Astrocyte (in vitro differentiated cells and primary cell): ENCODE measurements at regions not wholly inside any gene's neighbourhood (a gene's known extent, or its start where the extent isn't known, plus 50 kb on each side); places are given as distances from the start of the nearest gene placed in this dataset.

ENCODE experiments used
- DNase-seq: peaks from one replicate; pipeline ENCODE4 v3.0.0-alpha.2; 2010; ENCODE audit warnings: low read depth
- FAIRE-seq: peaks from 2 replicates; lab custom pipeline; 2011; peaks lifted over from hg19 to GRCh38; lab: Jason Lieb, UNC
- H2AFZ ChIP-seq: 2 replicates; pipeline ENCODE4 v1.6.0; 2012; ENCODE audit warnings: low read depth, low read length, inconsistent platforms
- H3K27ac ChIP-seq: 2 replicates; pipeline ENCODE4 v1.5.1; 2011; ENCODE audit warnings: low read depth, low read length, inconsistent platforms
- H3K27me3 ChIP-seq: 2 replicates; pipeline ENCODE4 v1.6.0; 2011; ENCODE audit warnings: low read length, inconsistent platforms; ENCODE audit not compliant: insufficient read depth
- H3K36me3 ChIP-seq: 2 replicates; pipeline ENCODE4 v1.5.1; 2011; ENCODE audit warnings: low read length, inconsistent platforms; ENCODE audit not compliant: insufficient read depth
- H3K4me1 ChIP-seq: 2 replicates; pipeline ENCODE4 v1.5.1; 2011; ENCODE audit warnings: low read length, inconsistent platforms; ENCODE audit not compliant: insufficient read depth
- H3K4me2 ChIP-seq: 2 replicates; pipeline ENCODE4 v1.6.0; 2012; ENCODE audit warnings: low read length, inconsistent platforms
- H3K4me3 ChIP-seq: 2 replicates; pipeline ENCODE4 v1.5.1; 2011; ENCODE audit warnings: low read depth, mild to moderate bottlenecking, low read length, inconsistent platforms; ENCODE audit not compliant: insufficient read depth
- H3K79me2 ChIP-seq: 2 replicates; pipeline ENCODE4 v1.6.0; 2012; ENCODE audit warnings: mild to moderate bottlenecking, low read length, inconsistent platforms; ENCODE audit not compliant: insufficient read depth
- H3K9ac ChIP-seq: 2 replicates; pipeline ENCODE4 v1.6.0; 2012; ENCODE audit warnings: mild to moderate bottlenecking, low read length, inconsistent platforms
- H3K9me3 ChIP-seq: 2 replicates; pipeline ENCODE4 v1.5.1; 2012; ENCODE audit warnings: low read depth, mild to moderate bottlenecking, low read length, inconsistent platforms; ENCODE audit not compliant: insufficient read depth
- H4K20me1 ChIP-seq: 2 replicates; pipeline ENCODE4 v1.6.0; 2012; ENCODE audit warnings: low read length, inconsistent platforms; ENCODE audit not compliant: insufficient read depth
- H3K27ac Mint-ChIP-seq: one replicate; pipeline ENCODE4 v1.8.0; 2021; ENCODE audit warnings: mild to moderate bottlenecking, mixed read lengths; ENCODE audit not compliant: unreplicated experiment
- H3K27me3 Mint-ChIP-seq: one replicate; pipeline ENCODE4 v1.8.0; 2021; ENCODE audit warnings: low read depth, mixed read lengths; ENCODE audit not compliant: unreplicated experiment
- H3K36me3 Mint-ChIP-seq: one replicate; pipeline ENCODE4 v1.8.0; 2021; ENCODE audit warnings: low read depth, mixed read lengths; ENCODE audit not compliant: unreplicated experiment
- H3K4me1 Mint-ChIP-seq: one replicate; pipeline ENCODE4 v1.8.0; 2021; ENCODE audit warnings: low read depth, mixed read lengths; ENCODE audit not compliant: unreplicated experiment
- H3K4me3 Mint-ChIP-seq: one replicate; pipeline ENCODE4 v1.8.0; 2021; ENCODE audit warnings: mild to moderate bottlenecking, moderate library complexity, mixed read lengths; ENCODE audit not compliant: unreplicated experiment
- H3K9me3 Mint-ChIP-seq: one replicate; pipeline ENCODE4 v1.8.0; 2021; ENCODE audit warnings: mild to moderate bottlenecking, mixed read lengths; ENCODE audit not compliant: unreplicated experiment
- EZH2 ChIP-seq: IDR thresholded peaks from 2 replicates; pipeline ENCODE4 v1.6.1; 2012; ENCODE audit warnings: mild to moderate bottlenecking, low read length, inconsistent platforms; ENCODE audit not compliant: insufficient read depth
- TF ChIP-seq, protein P1 (sequence below): IDR thresholded peaks from 2 replicates; pipeline ENCODE4 v1.5.1; 2011; ENCODE audit warnings: low read depth, mild to moderate bottlenecking, inconsistent platforms, low read length, moderate library complexity; ENCODE audit not compliant: insufficient read depth

DNA sequence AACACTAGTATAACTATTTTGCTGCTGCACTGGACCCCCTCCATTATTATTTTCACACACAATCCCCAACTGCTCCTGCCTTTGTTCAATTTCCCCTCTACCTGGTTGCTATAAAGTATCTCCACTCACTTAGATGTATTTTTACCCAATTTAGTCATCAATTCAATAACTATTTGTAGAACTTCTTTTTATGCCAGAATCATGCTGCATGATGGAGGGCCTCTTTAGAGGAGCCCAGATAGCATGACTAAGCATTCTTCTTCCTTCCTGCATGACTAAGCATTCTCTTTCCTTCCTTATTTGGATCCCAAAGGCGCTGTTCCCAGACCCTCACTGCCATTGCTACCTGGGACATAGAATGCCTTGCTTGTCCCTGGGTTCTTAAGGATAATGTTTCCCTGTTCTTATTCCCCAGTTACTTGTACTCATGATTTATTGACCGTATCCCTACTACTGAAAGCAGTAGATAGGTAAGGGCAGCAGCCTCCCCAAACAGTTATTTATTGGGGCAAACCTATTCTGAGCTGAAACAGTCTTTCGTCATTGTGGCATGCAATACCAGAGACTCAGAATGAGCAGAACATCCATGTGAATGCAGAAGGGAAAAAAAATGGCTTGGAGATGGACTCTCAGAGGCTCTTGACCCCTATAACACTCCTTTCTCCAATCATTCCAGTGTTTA lies 89.3 kb upstream of the AKT3 start:
- no peaks in the 10 kb centered on the region for H3K27me3 ChIP-seq
- Mint-ChIP-seq H3K27ac (peak overlapping the region; percentile 63), H3K4me1 (peaks cover 14% of the 10 kb centered on the region), H3K9me3 (peaks cover 5% of the 10 kb centered on the region), H3K27me3 (no peaks in the 10 kb centered on the region), H3K4me3 (no peak overlapping the region), H3K36me3 (no peaks in the 10 kb centered on the region)
- no peaks in the 10 kb centered on the region for H4K20me1 ChIP-seq
- FAIRE-seq = peak; percentile 74
- no peaks in the 10 kb centered on the region for H3K79me2 ChIP-seq
- no peak overlapping the region for H3K4me3 ChIP-seq
- TF ChIP-seq EZH2 = no peak
- TF ChIP-seq, protein P1, sequence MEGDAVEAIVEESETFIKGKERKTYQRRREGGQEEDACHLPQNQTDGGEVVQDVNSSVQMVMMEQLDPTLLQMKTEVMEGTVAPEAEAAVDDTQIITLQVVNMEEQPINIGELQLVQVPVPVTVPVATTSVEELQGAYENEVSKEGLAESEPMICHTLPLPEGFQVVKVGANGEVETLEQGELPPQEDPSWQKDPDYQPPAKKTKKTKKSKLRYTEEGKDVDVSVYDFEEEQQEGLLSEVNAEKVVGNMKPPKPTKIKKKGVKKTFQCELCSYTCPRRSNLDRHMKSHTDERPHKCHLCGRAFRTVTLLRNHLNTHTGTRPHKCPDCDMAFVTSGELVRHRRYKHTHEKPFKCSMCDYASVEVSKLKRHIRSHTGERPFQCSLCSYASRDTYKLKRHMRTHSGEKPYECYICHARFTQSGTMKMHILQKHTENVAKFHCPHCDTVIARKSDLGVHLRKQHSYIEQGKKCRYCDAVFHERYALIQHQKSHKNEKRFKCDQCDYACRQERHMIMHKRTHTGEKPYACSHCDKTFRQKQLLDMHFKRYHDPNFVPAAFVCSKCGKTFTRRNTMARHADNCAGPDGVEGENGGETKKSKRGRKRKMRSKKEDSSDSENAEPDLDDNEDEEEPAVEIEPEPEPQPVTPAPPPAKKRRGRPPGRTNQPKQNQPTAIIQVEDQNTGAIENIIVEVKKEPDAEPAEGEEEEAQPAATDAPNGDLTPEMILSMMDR = no peak
- no peak overlapping the region for H3K9ac ChIP-seq
- DNase-seq = peak; percentile 47
- no peak overlapping the region for H3K4me2 ChIP-seq
- no peaks in the 10 kb centered on the region for H3K9me3 ChIP-seq
- no peaks in the 10 kb centered on the region for H3K36me3 ChIP-seq
- no peaks in the 10 kb centered on the region for H3K4me1 ChIP-seq
- no peak overlapping the region for H3K27ac ChIP-seq
- no peak overlapping the region for H2AFZ ChIP-seq

DNA sequence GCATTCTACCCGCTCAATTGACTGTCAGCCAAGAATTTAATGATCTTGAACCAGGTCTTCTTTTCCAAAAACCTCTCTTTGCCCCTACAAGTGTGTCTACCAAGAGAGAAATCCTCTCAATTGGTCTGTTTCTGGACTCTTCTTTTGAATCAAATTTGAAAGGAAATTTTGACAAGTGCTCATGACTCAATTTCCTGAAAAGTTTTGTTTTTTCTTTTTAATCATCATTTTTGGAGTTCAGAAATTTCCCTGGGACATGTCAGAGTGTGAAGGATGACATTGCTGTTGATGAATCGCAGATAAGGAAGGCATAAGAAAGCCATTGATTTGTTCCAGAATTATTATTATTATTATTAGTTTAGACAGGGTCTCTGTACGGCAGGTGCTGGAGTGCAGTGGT lies 88.2 kb upstream of the AKT3 start:
- no peaks in the 10 kb centered on the region for H4K20me1 ChIP-seq
- no peak overlapping the region for H3K4me3 Mint-ChIP-seq
- no peak overlapping the region for H3K27ac ChIP-seq
- no peak overlapping the region for H3K4me2 ChIP-seq
- no peak overlapping the region for H3K9ac ChIP-seq
- TF ChIP-seq EZH2 = no peak
- TF ChIP-seq, protein P1 = no peak
- no peaks in the 10 kb centered on the region for H3K27me3 ChIP-seq
- peaks cover 14% of the 10 kb centered on the region for H3K4me1 Mint-ChIP-seq
- H3K4me3 ChIP-seq = no peak overlapping the region
- H3K36me3 ChIP-seq = no peaks in the 10 kb centered on the region
- H3K9me3 ChIP-seq = no peaks in the 10 kb centered on the region
- no peak for DNase-seq
- H3K27me3 Mint-ChIP-seq = no peaks in the 10 kb centered on the region
- H3K79me2 ChIP-seq = no peaks in the 10 kb centered on the region
- H3K4me1 ChIP-seq = no peaks in the 10 kb centered on the region
- H3K9me3 Mint-ChIP-seq = peaks cover 5% of the 10 kb centered on the region
- no peak overlapping the region for H2AFZ ChIP-seq
- FAIRE-seq = no peak
- no peak overlapping the region for H3K27ac Mint-ChIP-seq
- H3K36me3 Mint-ChIP-seq = no peaks in the 10 kb centered on the region

DNA sequence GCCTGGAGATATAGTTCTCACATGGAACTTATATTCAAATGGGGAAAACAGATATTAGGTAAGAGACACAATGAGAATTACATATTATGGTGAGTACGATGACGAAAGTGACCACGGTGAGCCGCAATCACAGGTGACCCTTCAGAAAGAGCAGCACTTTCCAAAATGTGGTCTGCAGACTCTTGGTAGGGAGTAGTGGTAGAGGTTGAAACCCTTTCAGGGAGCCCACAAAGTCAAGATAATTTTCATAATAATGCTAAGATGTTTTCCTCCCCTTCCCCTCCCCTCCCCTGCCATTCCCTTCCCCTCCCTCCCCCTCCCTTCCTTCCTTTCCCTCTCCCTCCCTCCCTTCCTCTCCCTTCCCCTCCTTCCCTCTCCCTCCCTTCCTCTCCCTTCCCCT lies 83.5 kb upstream of the AKT3 start:
- H3K27ac Mint-ChIP-seq = no peak overlapping the region
- Histone ChIP-seq H3K27me3 (no peaks in the 10 kb centered on the region), H2AFZ (no peak overlapping the region), H3K36me3 (no peaks in the 10 kb centered on the region), H3K27ac (no peak overlapping the region), H3K4me1 (peaks cover 11% of the 10 kb centered on the region), H3K4me3 (no peak overlapping the region), H4K20me1 (no peaks in the 10 kb centered on the region), H3K4me2 (no peak overlapping the region), H3K9me3 (no peaks in the 10 kb centered on the region), H3K9ac (no peak overlapping the region), H3K79me2 (no peaks in the 10 kb centered on the region)
- DNase-seq (no peak), FAIRE-seq (no peak)
- no peaks in the 10 kb centered on the region for H3K36me3 Mint-ChIP-seq
- no peaks in the 10 kb centered on the region for H3K27me3 Mint-ChIP-seq
- H3K4me3 Mint-ChIP-seq = no peak overlapping the region
- peaks cover 5% of the 10 kb centered on the region for H3K9me3 Mint-ChIP-seq
- TF ChIP-seq, protein P1 = no peak
- TF ChIP-seq EZH2 = no peak
- H3K4me1 Mint-ChIP-seq = peaks cover 7% of the 10 kb centered on the region
